ENCODE measurements at regions not wholly inside any gene's neighbourhood (a gene's known extent, or its start where the extent isn't known, plus 50 kb on each side); places are given as distances from the start of the nearest gene placed in this dataset.

DNA sequence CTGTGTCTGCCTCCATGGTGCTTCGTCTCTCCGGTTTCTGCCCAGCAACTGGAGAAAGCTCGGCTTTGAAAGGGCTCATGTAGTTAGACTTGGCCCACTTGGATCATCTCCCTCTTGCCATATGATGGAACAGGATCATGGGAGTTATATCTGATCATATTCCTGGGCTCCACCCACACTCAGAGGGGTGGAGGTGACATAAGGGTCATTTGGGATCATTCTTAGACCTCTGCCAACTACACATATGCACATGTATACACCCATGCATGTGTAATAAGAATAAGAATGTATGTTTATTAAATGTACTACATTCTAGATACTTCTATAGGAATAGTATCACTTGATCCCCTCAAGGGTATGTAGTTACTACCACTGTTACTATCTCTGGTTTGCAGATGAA is 74.1 kb upstream of the WNT4 start:
- no peak for DNase-seq (ENCODE audit: low read depth in 6 of 9, low spot score in 9 of 9)
- Histone ChIP-seq H3K9me3 (ENCODE audit: control insufficient read depth in 2 of 2, insufficient read depth in 1 of 2, low read length in 1 of 2) (no peaks in the 10 kb centered on the region), H3K4me3 (ENCODE audit: low read length in 2 of 2) (no peak overlapping the region), H3K36me3 (ENCODE audit: control insufficient read depth in 2 of 2, insufficient read depth in 2 of 2, low read length in 1 of 2) (no peaks in the 10 kb centered on the region), H3K27me3 (ENCODE audit: control insufficient read depth in 2 of 2, insufficient read depth in 1 of 2, low read length in 1 of 2) (peaks cover 6 to 19% of the 10 kb centered on the region in 2 donors), H3K4me1 (ENCODE audit: control insufficient read depth in 2 of 2, insufficient read depth in 2 of 2, low read length in 2 of 2) (no peaks in the 10 kb centered on the region), H3K27ac (ENCODE audit: low read depth in 1 of 2, low read length in 1 of 2) (no peak overlapping the region)
- WGBS = 97% methylated on average over 3 of the region's 3 CpGs

GRCh38 chr1:22217811-22218460 is 75.0 kb upstream of the WNT4 start:
- Histone ChIP-seq H3K4me3 (ENCODE audit: low read length in 2 of 2) (no peak overlapping the region), H3K27me3 (ENCODE audit: control insufficient read depth in 2 of 2, insufficient read depth in 1 of 2, low read length in 1 of 2) (peaks cover 0 to 10% of the 10 kb centered on the region in 2 donors), H3K36me3 (ENCODE audit: control insufficient read depth in 2 of 2, insufficient read depth in 2 of 2, low read length in 1 of 2) (no peaks in the 10 kb centered on the region), H3K4me1 (ENCODE audit: control insufficient read depth in 2 of 2, insufficient read depth in 2 of 2, low read length in 2 of 2) (no peaks in the 10 kb centered on the region), H3K27ac (ENCODE audit: low read depth in 1 of 2, low read length in 1 of 2) (no peak overlapping the region), H3K9me3 (ENCODE audit: control insufficient read depth in 2 of 2, insufficient read depth in 1 of 2, low read length in 1 of 2) (no peaks in the 10 kb centered on the region)
- no peak for DNase-seq (ENCODE audit: low read depth in 6 of 9, low spot score in 9 of 9)
- 91% methylated on average over 19 of the region's 19 CpGs for WGBS

GRCh38 chr1:22218618-22219250 is 75.8 kb upstream of the WNT4 start:
- Histone ChIP-seq H3K27me3 (ENCODE audit: control insufficient read depth in 2 of 2, insufficient read depth in 1 of 2, low read length in 1 of 2) (peaks cover 0 to 7% of the 10 kb centered on the region in 2 donors), H3K9me3 (ENCODE audit: control insufficient read depth in 2 of 2, insufficient read depth in 1 of 2, low read length in 1 of 2) (no peaks in the 10 kb centered on the region), H3K36me3 (ENCODE audit: control insufficient read depth in 2 of 2, insufficient read depth in 2 of 2, low read length in 1 of 2) (no peaks in the 10 kb centered on the region), H3K27ac (ENCODE audit: low read depth in 1 of 2, low read length in 1 of 2) (no peak overlapping the region), H3K4me1 (ENCODE audit: control insufficient read depth in 2 of 2, insufficient read depth in 2 of 2, low read length in 2 of 2) (no peaks in the 10 kb centered on the region), H3K4me3 (ENCODE audit: low read length in 2 of 2) (no peak overlapping the region)
- DNase-seq (ENCODE audit: low read depth in 6 of 9, low spot score in 9 of 9) = no peak
- 89% methylated on average over 12 of the region's 12 CpGs for WGBS

GRCh38 chr1:22221233-22221780 is 78.4 kb upstream of the WNT4 start:
- no peak for DNase-seq (ENCODE audit: low read depth in 6 of 9, low spot score in 9 of 9)
- H3K4me1 ChIP-seq (ENCODE audit: control insufficient read depth in 2 of 2, insufficient read depth in 2 of 2, low read length in 2 of 2) = no peaks in the 10 kb centered on the region
- H3K9me3 ChIP-seq (ENCODE audit: control insufficient read depth in 2 of 2, insufficient read depth in 1 of 2, low read length in 1 of 2) = no peaks in the 10 kb centered on the region
- H3K27me3 ChIP-seq (ENCODE audit: control insufficient read depth in 2 of 2, insufficient read depth in 1 of 2, low read length in 1 of 2) = peaks cover 0 to 2% of the 10 kb centered on the region in 2 donors
- no peak overlapping the region for H3K27ac ChIP-seq (ENCODE audit: low read depth in 1 of 2, low read length in 1 of 2)
- no peaks in the 10 kb centered on the region for H3K36me3 ChIP-seq (ENCODE audit: control insufficient read depth in 2 of 2, insufficient read depth in 2 of 2, low read length in 1 of 2)
- no peak overlapping the region for H3K4me3 ChIP-seq (ENCODE audit: low read length in 2 of 2)
- 94% methylated on average over 8 of the region's 8 CpGs for WGBS

DNA sequence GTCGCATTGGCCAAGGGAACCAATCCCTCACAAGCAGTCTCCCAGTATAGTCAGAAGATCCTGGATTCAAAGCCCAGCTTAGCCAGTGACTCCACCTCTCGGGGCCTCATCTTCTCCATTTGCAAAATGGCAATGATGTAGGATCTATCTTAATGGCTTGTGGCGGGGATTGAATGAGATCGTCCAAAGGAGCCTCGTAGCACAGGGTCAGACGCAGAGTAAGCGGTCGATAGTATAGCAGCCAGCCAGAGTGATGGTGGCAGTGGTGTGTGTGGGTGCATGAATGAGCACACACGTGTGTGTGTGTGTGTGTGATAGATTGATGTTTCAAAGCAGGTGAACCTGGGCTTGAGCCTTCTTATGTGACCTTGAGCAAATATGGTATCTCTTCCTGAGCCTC is 79.8 kb upstream of the WNT4 start:
- DNase-seq (ENCODE audit: low read depth in 6 of 9, low spot score in 9 of 9) = no peak
- H3K27me3 ChIP-seq (ENCODE audit: control insufficient read depth in 2 of 2, insufficient read depth in 1 of 2, low read length in 1 of 2) = no peaks in the 10 kb centered on the region
- H3K27ac ChIP-seq (ENCODE audit: low read depth in 1 of 2, low read length in 1 of 2) = no peak overlapping the region

DNA sequence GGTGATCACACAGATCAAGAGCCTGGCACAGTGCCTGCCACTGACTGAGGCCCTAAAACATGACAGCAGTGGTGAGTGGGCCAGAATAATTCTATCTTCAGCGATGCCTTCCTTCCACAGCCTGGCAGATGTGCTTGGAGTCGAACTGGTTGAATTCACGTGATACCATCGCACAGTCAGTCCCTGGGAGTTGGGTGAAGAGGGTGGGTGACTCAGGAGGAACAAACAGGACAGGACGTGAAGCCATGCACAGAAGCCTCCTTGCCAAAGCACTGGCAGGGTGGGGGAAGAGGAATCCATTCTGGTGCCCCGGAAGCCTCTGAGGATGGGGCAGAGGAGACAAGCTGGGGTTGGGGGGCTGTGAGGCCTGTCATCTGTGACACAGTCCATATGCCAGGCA is 80.3 kb upstream of the WNT4 start:
- H3K27ac ChIP-seq (ENCODE audit: low read depth in 1 of 2, low read length in 1 of 2) = no peak overlapping the region
- H3K9me3 ChIP-seq (ENCODE audit: control insufficient read depth in 2 of 2, insufficient read depth in 1 of 2, low read length in 1 of 2) = no peaks in the 10 kb centered on the region
- H3K4me3 ChIP-seq (ENCODE audit: low read length in 2 of 2) = no peak overlapping the region
- 84% methylated on average over 6 of the region's 6 CpGs for WGBS
- no peak for DNase-seq (ENCODE audit: low read depth in 6 of 9, low spot score in 9 of 9)
- H3K4me1 ChIP-seq (ENCODE audit: control insufficient read depth in 2 of 2, insufficient read depth in 2 of 2, low read length in 2 of 2) = no peaks in the 10 kb centered on the region
- H3K27me3 ChIP-seq (ENCODE audit: control insufficient read depth in 2 of 2, insufficient read depth in 1 of 2, low read length in 1 of 2) = no peaks in the 10 kb centered on the region
- no peaks in the 10 kb centered on the region for H3K36me3 ChIP-seq (ENCODE audit: control insufficient read depth in 2 of 2, insufficient read depth in 2 of 2, low read length in 1 of 2)

More for the DNA sequence above, 79.8 kb upstream of the WNT4 start:
- H3K36me3 ChIP-seq (ENCODE audit: control insufficient read depth in 2 of 2, insufficient read depth in 2 of 2, low read length in 1 of 2) = no peaks in the 10 kb centered on the region
- no peaks in the 10 kb centered on the region for H3K4me1 ChIP-seq (ENCODE audit: control insufficient read depth in 2 of 2, insufficient read depth in 2 of 2, low read length in 2 of 2)
- no peaks in the 10 kb centered on the region for H3K9me3 ChIP-seq (ENCODE audit: control insufficient read depth in 2 of 2, insufficient read depth in 1 of 2, low read length in 1 of 2)
- 81% methylated on average over 9 of the region's 9 CpGs for WGBS
- no peak overlapping the region for H3K4me3 ChIP-seq (ENCODE audit: low read length in 2 of 2)

- no peaks in the 10 kb centered on the region for H3K9me3 ChIP-seq (ENCODE audit: control insufficient read depth in 2 of 2, insufficient read depth in 1 of 2, low read length in 1 of 2)
- DNase-seq (ENCODE audit: low read depth in 6 of 9, low spot score in 9 of 9) = no peak
- 82% methylated on average over 5 of the region's 5 CpGs for WGBS
These were observed 81.2 kb upstream of the WNT4 start for GRCh38 chr1:22224091-22224490.

GRCh38 chr1:22224631-22225030 is 81.7 kb upstream of the WNT4 start:
- H3K36me3 ChIP-seq (ENCODE audit: control insufficient read depth in 2 of 2, insufficient read depth in 2 of 2, low read length in 1 of 2) = no peaks in the 10 kb centered on the region
- WGBS = 94% methylated on average over 1 of the region's 1 CpG
- H3K27me3 ChIP-seq (ENCODE audit: control insufficient read depth in 2 of 2, insufficient read depth in 1 of 2, low read length in 1 of 2) = no peaks in the 10 kb centered on the region
- H3K9me3 ChIP-seq (ENCODE audit: control insufficient read depth in 2 of 2, insufficient read depth in 1 of 2, low read length in 1 of 2) = no peaks in the 10 kb centered on the region
- H3K27ac ChIP-seq (ENCODE audit: low read depth in 1 of 2, low read length in 1 of 2) = no peak overlapping the region
- no peaks in the 10 kb centered on the region for H3K4me1 ChIP-seq (ENCODE audit: control insufficient read depth in 2 of 2, insufficient read depth in 2 of 2, low read length in 2 of 2)
- DNase-seq (ENCODE audit: low read depth in 6 of 9, low spot score in 9 of 9) = no peak
- H3K4me3 ChIP-seq (ENCODE audit: low read length in 2 of 2) = no peak overlapping the region

More at GRCh38 chr1:22224091-22224490, 81.2 kb upstream of the WNT4 start:
- no peak overlapping the region for H3K27ac ChIP-seq (ENCODE audit: low read depth in 1 of 2, low read length in 1 of 2)
- no peaks in the 10 kb centered on the region for H3K36me3 ChIP-seq (ENCODE audit: control insufficient read depth in 2 of 2, insufficient read depth in 2 of 2, low read length in 1 of 2)
- H3K27me3 ChIP-seq (ENCODE audit: control insufficient read depth in 2 of 2, insufficient read depth in 1 of 2, low read length in 1 of 2) = no peaks in the 10 kb centered on the region
- H3K4me3 ChIP-seq (ENCODE audit: low read length in 2 of 2) = no peak overlapping the region
- H3K4me1 ChIP-seq (ENCODE audit: control insufficient read depth in 2 of 2, insufficient read depth in 2 of 2, low read length in 2 of 2) = no peaks in the 10 kb centered on the region

GRCh38 chr1:22225858-22226589 is 83.1 kb upstream of the WNT4 start:
- Histone ChIP-seq H3K36me3 (ENCODE audit: control insufficient read depth in 2 of 2, insufficient read depth in 2 of 2, low read length in 1 of 2) (no peaks in the 10 kb centered on the region), H3K27me3 (ENCODE audit: control insufficient read depth in 2 of 2, insufficient read depth in 1 of 2, low read length in 1 of 2) (no peaks in the 10 kb centered on the region), H3K27ac (ENCODE audit: low read depth in 1 of 2, low read length in 1 of 2) (no peak overlapping the region), H3K9me3 (ENCODE audit: control insufficient read depth in 2 of 2, insufficient read depth in 1 of 2, low read length in 1 of 2) (no peaks in the 10 kb centered on the region), H3K4me1 (ENCODE audit: control insufficient read depth in 2 of 2, insufficient read depth in 2 of 2, low read length in 2 of 2) (no peaks in the 10 kb centered on the region), H3K4me3 (ENCODE audit: low read length in 2 of 2) (no peak overlapping the region)
- WGBS = 46% methylated on average over 11 of the region's 11 CpGs
- no peak for DNase-seq (ENCODE audit: low read depth in 6 of 9, low spot score in 9 of 9)

Measured in thymus (tissue), 11 donors.